Endothelial cell of umbilical vein (primary cell): ENCODE measurements at regions not wholly inside any gene's neighbourhood (a gene's known extent, or its start where the extent isn't known, plus 50 kb on each side); places are given as distances from the start of the nearest gene placed in this dataset.

Experiments
- BruUV-seq: library from RNA; stranded (reverse); fragments of 400-500 nt; replicated peaks from 2 replicates; lab custom pipeline; 2021; lab: Mats Ljungman, UMichigan
- CTCF ChIA-PET: fragments of 300-600, 350-600 bp; sonication (Branson Sonifier 250); formaldehyde crosslinking; loops from one replicate; lab custom pipeline; 2021; ENCODE audit warnings: antibody characterized with exemption, inconsistent platforms; lab: Charles Lee
- POLR2A ChIA-PET: fragments of 300-600, 350-600 bp; sonication (Branson Sonifier 250); formaldehyde crosslinking; loops from one replicate; lab custom pipeline; 2021; ENCODE audit warnings: antibody characterized with exemption, inconsistent platforms; lab: Charles Lee
- DNase-seq: peaks from one replicate; pipeline ENCODE4 v3.0.0-alpha.2; 2011; ENCODE audit warnings: low read depth, low spot score
- FAIRE-seq: peaks from 2 replicates; lab custom pipeline; 2011; peaks lifted over from hg19 to GRCh38; lab: Jason Lieb, UNC
- H2AFZ ChIP-seq: 2 replicates; pipeline ENCODE4 v1.6.0; 2012; ENCODE audit warnings: low read depth, low read length, control low read depth, inconsistent platforms
- H3K27ac ChIP-seq: 2 replicates; pipeline ENCODE4 v1.5.1; 2011; ENCODE audit warnings: low read depth, mild to moderate bottlenecking, control low read depth, low read length, moderate library complexity; ENCODE audit not compliant: insufficient read depth
- H3K27me3 ChIP-seq, 2 experiments: 2 replicates each; pipeline versions ENCODE4 v1.6.0 to v1.6.1; 2011; ENCODE audit warnings: low read length in 2 of 2, mixed read lengths in 1 of 2; ENCODE audit not compliant: control insufficient read depth in 2 of 2, insufficient read depth in 2 of 2
- H3K36me3 ChIP-seq, 2 experiments: 2 replicates in 1 of 2; 3 replicates in 1 of 2; pipeline ENCODE4 v1.5.1; 2011; ENCODE audit warnings: low read length in 2 of 2, mild to moderate bottlenecking in 1 of 2, moderate library complexity in 1 of 2; ENCODE audit not compliant: control insufficient read depth in 2 of 2, insufficient read depth in 2 of 2; ENCODE audit errors: extremely low read depth in 1 of 2
- H3K4me1 ChIP-seq: 3 replicates; pipeline ENCODE4 v1.5.1; 2011; ENCODE audit warnings: mild to moderate bottlenecking, low read length; ENCODE audit not compliant: control insufficient read depth, insufficient read depth; ENCODE audit errors: extremely low read depth
- H3K4me2 ChIP-seq: 2 replicates; pipeline ENCODE4 v1.6.1; 2011; ENCODE audit warnings: low read length, control low read depth, mixed read lengths; ENCODE audit not compliant: insufficient read depth
- H3K4me3 ChIP-seq, 3 experiments: fragments of 200-600 bp in 1 of 3; sonication (generic), shearing (Covaris generic) in 1 of 3; replicated peaks in 1 of 3; 2 replicates each; pipeline ENCODE4 v1.5.1; 2011 to 2016; ENCODE audit warnings: control low read depth in 3 of 3, low read length in 3 of 3, mild to moderate bottlenecking in 2 of 3, inconsistent platforms in 1 of 3, low read depth in 1 of 3, moderate library complexity in 1 of 3; ENCODE audit not compliant: insufficient read depth in 1 of 3
- H3K79me2 ChIP-seq: 2 replicates; pipeline ENCODE4 v1.6.0; 2012; ENCODE audit warnings: low read length, inconsistent platforms; ENCODE audit not compliant: control insufficient read depth, insufficient read depth
- H3K9ac ChIP-seq: replicated peaks from 2 replicates; pipeline ENCODE3; 2011; ENCODE audit warnings: low read length, control low read depth; ENCODE audit not compliant: insufficient read depth; ENCODE audit errors: extremely low read depth
- H3K9me1 ChIP-seq: replicated peaks from 3 replicates; pipeline ENCODE4 v1.6.0; 2011; ENCODE audit warnings: mild to moderate bottlenecking, low read length; ENCODE audit not compliant: control insufficient read depth, insufficient read depth; ENCODE audit errors: extremely low read depth
- H3K9me3 ChIP-seq: replicated peaks from 2 replicates; pipeline ENCODE4 v1.5.1; 2012; ENCODE audit warnings: low read length, inconsistent platforms; ENCODE audit not compliant: control insufficient read depth, insufficient read depth
- H4K20me1 ChIP-seq: replicated peaks from 2 replicates; pipeline ENCODE3; 2011; ENCODE audit warnings: mild to moderate bottlenecking, low read length; ENCODE audit not compliant: control insufficient read depth, insufficient read depth; ENCODE audit errors: extremely low read depth
- EZH2 ChIP-seq: IDR thresholded peaks from 2 replicates; pipeline ENCODE4 v1.6.1; 2012; ENCODE audit warnings: borderline replicate concordance, low read depth, mild to moderate bottlenecking, moderate library complexity, low read length, inconsistent platforms; ENCODE audit not compliant: severe bottlenecking
- FOS ChIP-seq: IDR thresholded peaks from 2 replicates; pipeline ENCODE4 v1.6.1; 2011; ENCODE audit warnings: mild to moderate bottlenecking, low read length, moderate library complexity, borderline replicate concordance; ENCODE audit not compliant: insufficient read depth
- GATA2 ChIP-seq: IDR thresholded peaks from 2 replicates; pipeline ENCODE4 v1.7.0; 2011; ENCODE audit warnings: low read depth, mild to moderate bottlenecking, moderate library complexity, mixed read lengths, low read length; ENCODE audit not compliant: insufficient read length, insufficient read depth
- JUN ChIP-seq: IDR thresholded peaks from 2 replicates; pipeline ENCODE4 v1.6.1; 2011; ENCODE audit warnings: borderline replicate concordance, low read depth; ENCODE audit not compliant: insufficient read length, insufficient read depth
- MYC ChIP-seq: IDR thresholded peaks from one replicate; pipeline ENCODE4 v1.6.1; 2011; ENCODE audit warnings: mild to moderate bottlenecking, low read depth, low read length
- POLR2A ChIP-seq: IDR thresholded peaks from 2 replicates; pipeline ENCODE4 v1.6.1; 2012; ENCODE audit warnings: low read depth, mild to moderate bottlenecking, control low read depth, low read length
- POLR2AphosphoS5 ChIP-seq: IDR thresholded peaks from 2 replicates; pipeline ENCODE4 v1.6.1; 2012; ENCODE audit warnings: low read depth, mild to moderate bottlenecking, control low read depth, low read length, moderate library complexity; ENCODE audit not compliant: insufficient read depth
- dilution Hi-C: fragments of 300-500 bp; cut with MboI; formaldehyde crosslinking; loops from one replicate; pipeline ENCODE4 v1.15.0; 2019; ENCODE audit warnings: low sequenced_read_pairs; ENCODE audit not compliant: extremely low pct_ligation_motif_present
- intact Hi-C: fragments of 100-400 bp; cut with micrococcal nuclease; formaldehyde crosslinking; loops from one replicate; pipeline ENCODE4 v1.10.0; 2022
- TF ChIP-seq, protein P1 (sequence below): IDR thresholded peaks from 2 replicates; pipeline ENCODE4 v1.6.1; 2011; ENCODE audit not compliant: insufficient read depth, insufficient read length
- TF ChIP-seq, protein P2 (sequence below), 2 donors: IDR thresholded peaks; 1 replicate in 1 of 2; 2 replicates in 1 of 2; pipeline ENCODE4 v1.5.1; 2011; ENCODE audit warnings: low read length in 2 of 2, mild to moderate bottlenecking in 2 of 2, moderate library complexity in 2 of 2, control low read depth in 1 of 2, inconsistent platforms in 1 of 2, low read depth in 1 of 2; ENCODE audit not compliant: insufficient read depth in 1 of 2; ENCODE audit errors: extremely low read depth in 1 of 2

DNA sequence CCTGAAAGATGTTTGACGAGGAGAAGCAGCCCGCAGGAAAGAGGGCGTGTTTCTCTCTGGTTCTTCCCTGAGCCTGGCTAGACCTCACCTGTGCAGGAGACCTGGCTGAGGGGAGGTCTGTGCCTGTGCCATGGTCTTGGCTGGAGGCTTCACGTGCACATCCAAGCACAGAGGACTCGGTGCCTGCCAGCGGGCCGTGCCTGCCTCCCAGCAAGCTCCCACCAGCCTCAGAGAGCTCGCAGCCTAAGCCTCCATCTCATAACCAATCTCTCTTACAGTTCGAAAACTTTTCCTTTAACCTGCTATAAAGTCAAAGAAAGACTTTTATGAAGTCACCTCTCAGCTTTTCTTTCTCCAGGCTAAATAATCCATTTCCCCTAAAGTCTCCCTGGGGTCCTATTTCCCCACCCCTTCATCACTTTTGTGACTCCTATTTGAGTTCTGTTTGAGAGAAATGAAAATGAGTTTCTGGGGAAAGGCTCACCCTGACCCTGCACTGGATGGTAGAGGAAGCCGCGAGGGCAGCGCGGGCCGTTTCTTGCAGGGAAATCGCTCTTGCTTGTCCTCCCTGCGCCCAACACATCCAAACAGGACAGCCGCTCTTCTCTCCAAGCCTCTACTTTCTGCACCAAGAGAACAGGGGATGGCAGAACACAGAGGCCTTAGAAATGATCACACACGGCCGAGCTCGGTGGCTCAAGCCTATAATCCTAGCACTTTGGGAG, 521.0 kb downstream of the SOX11 start:
- Histone ChIP-seq H3K27ac (no peak overlapping the region), H3K9me3 (peaks cover 3% of the 10 kb centered on the region), H4K20me1 (no peaks in the 10 kb centered on the region), H3K9me1 (no peaks in the 10 kb centered on the region), H3K9ac (no peak overlapping the region), H3K4me3 (no peak overlapping the region), H2AFZ (no peak overlapping the region), H3K4me1 (no peaks in the 10 kb centered on the region), H3K27me3 (no peaks in the 10 kb centered on the region), H3K79me2 (no peaks in the 10 kb centered on the region), H3K36me3 (no peaks in the 10 kb centered on the region), H3K4me2 (no peak overlapping the region)
- POLR2A ChIA-PET = no interaction called here
- BruUV-seq = no TSS peak
- DNase-seq (no peak), FAIRE-seq (no peak)
- TF ChIP-seq FOS (no peak), POLR2A (no peak), EZH2 (no peak), JUN (no peak), POLR2AphosphoS5 (no peak), MYC (no peak), GATA2 (no peak)
- TF ChIP-seq, protein P1, sequence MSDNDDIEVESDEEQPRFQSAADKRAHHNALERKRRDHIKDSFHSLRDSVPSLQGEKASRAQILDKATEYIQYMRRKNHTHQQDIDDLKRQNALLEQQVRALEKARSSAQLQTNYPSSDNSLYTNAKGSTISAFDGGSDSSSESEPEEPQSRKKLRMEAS = no peak
- TF ChIP-seq, protein P2, sequence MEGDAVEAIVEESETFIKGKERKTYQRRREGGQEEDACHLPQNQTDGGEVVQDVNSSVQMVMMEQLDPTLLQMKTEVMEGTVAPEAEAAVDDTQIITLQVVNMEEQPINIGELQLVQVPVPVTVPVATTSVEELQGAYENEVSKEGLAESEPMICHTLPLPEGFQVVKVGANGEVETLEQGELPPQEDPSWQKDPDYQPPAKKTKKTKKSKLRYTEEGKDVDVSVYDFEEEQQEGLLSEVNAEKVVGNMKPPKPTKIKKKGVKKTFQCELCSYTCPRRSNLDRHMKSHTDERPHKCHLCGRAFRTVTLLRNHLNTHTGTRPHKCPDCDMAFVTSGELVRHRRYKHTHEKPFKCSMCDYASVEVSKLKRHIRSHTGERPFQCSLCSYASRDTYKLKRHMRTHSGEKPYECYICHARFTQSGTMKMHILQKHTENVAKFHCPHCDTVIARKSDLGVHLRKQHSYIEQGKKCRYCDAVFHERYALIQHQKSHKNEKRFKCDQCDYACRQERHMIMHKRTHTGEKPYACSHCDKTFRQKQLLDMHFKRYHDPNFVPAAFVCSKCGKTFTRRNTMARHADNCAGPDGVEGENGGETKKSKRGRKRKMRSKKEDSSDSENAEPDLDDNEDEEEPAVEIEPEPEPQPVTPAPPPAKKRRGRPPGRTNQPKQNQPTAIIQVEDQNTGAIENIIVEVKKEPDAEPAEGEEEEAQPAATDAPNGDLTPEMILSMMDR (IDR thresholded peaks at IDR 0.05; ENCODE audit: extremely low read depth in 1 of 2, insufficient read depth in 1 of 2, low read depth in 1 of 2, low read length in 2 of 2) = no peak
- intact Hi-C loops = no loop called here
- CTCF ChIA-PET = no interaction called here
- dilution Hi-C loops = no loop called here
